Hematopoietic multipotent progenitor cell treated with erythropoietin and hydrocortisone succinate and interleukin-3 and kit ligand, for 8 days (in vitro differentiated cells): ENCODE measurements at regions not wholly inside any gene's neighbourhood (a gene's known extent, or its start where the extent isn't known, plus 50 kb on each side); places are given as distances from the start of the nearest gene placed in this dataset.

Experiments
- DNase-seq: peaks from one replicate; pipeline ENCODE4 v3.0.0-alpha.2; 2015

- DNase-seq, result no peak
Observed at GRCh38 chr16:35171106-35171505, 1711.7 kb downstream of the TP53TG3F start.

- DNase-seq, result no peak
Observed at GRCh38 chr16:35173295-35173694, 1713.9 kb downstream of the TP53TG3F start.

GRCh38 chr16:35174016-35174415 is 1714.6 kb downstream of the TP53TG3F start:
- DNase-seq, result no peak

- no peak for DNase-seq
Observed at GRCh38 chr16:35176449-35176848, 1717.0 kb downstream of the TP53TG3F start.

DNA sequence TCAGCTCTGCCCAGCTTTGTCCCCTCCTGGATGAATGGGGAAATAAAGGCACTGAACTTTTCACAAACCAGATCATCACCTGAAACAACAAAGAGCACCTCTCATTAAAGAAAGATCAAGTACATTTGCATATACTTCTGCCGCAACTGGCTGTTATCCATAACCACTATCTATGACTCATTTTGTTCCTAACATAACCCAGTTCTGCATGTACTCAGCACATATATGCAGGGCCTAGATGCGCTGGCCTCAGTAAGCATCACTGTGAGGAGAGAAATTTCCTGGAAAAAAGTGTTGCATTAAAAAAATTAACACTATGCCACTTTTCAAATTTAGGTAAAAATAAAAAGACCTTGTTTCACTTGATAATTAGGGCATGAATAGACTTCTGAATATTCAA is 1718.4 kb downstream of the TP53TG3F start:
- DNase-seq, result no peak

DNA sequence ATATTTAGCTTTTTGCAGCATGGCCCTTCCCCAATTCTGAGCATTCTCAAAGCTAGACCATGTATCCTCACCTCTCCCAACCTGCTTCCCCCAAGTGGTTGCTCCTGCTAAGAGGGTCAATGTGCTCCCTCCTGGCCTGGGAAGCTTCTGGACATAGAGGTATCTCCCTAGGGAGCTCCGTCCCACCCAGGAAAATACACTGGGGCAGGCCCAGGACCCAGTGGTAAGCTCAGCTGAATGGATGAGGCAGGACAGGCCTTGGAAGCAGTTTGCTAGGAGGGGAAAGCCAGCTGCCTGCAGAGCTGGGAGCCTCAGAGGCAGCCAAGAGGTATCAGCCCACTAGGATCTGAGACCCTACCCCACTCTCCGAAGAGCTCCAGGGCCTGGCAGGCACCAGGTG is 1721.6 kb downstream of the TP53TG3F start:
- no peak for DNase-seq

DNA sequence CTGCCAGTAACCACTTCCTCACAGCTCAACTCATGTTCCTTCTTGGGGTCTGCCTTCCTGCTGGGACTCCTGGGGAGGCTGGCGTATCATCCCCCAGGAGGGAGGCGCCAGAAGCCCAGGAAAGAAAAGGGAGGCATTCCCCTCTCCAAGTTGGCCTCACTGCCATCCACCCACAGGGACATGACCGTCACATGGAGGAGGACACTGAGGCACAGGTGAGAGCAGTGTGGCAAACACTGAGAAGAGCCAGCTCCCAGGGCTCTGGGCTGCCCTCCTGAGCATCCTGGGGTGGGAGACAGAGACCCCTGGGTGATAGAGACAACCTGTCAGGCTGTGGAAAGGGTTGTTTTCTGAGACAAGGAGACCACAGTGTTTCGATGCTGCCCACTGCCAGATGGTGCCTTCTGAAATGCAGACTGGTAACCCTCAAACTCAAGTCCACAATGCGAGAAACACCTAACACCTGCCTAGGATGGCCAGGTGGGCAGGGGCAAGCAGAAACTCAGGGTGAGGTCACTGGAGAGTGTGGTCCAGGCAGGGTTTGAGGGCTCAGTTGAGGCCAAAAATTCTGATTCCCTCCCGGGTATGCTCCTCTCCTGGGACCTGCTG is 1722.1 kb downstream of the TP53TG3F start:
- no peak for DNase-seq

DNA sequence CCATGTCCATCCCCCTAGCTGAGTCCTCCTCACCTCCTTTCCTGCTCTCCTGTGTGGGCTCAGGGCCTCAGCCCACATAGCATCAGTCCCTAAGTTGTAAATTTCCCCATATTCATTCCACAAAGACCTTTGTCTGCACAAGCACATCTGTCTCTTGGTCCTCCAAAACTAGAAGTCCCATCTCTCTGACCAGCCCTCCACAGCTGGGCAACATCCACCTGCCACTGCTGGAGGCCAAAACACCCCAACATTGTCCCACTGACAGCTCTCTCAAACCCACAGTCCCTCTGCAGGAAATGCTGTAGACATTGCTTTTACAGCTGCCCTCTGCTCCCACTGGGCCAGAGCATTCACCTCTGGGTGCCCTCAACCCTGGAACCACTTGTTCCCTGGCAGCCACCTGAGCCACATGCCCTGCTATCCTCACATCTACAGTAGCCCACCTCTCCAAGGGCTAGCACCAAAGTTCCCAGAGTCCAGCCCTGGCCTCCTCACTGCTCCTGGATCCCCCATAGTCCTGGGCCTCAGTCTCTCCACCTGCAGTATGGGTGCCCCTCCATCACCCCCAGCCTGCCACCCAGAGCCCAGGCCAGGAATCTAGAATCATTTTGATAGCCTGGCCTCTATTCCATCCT is 1722.7 kb downstream of the TP53TG3F start:
- no peak for DNase-seq

DNA sequence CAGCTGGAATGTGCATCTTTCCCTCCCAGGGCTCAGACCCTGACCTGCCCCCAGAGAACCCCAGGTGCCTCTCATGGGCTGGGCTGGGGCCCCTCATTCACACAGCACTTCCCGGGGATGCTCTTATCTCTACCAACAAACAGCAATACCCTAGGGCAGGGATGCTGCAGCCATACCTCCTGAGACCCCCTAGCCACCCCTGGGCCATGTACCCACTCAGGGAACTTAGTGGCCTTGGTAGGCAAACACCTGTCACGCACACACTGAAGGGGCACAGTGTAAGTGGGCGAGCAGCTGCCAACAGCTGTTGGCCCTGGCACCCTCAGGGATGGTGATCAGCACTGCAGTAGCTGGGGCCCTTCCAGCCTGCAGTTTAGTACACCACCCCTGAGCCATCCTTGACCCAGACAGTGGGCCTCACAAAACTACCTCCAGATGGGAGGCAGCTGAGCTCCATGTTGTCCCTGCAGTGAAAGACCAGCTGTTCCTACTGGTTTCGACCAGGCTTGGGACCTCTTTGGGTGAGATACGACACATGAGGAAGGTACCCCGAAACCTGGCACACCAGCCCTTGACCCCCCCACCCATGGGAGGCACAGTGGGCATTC is 1723.6 kb downstream of the TP53TG3F start:
- no peak for DNase-seq

DNA sequence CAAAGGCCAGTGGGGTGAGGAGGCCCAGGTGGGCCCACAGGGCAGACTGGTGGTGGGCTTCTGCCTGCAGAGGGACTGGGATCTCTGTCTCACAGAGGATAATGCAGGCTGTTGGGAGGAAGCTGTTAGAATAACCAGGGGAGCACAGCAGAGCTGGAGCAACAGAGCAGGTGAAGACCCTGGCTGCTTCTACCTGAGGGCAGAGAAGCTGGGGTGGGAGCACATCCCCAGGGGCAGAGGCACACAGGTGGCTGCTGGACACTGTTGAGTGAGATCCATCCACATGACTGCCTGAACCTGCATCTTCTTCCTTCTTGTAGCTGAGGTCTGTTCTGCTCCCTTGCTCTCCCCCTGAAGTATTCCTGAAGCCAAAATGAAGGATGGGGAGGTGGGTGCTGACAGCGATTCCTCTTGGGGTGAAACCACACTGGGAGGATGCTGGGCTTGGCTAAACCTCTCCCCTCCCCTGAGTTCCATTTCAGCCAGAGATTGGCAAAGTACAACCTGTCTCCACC is 1725.0 kb downstream of the TP53TG3F start:
- DNase-seq, result no peak

GRCh38 chr16:35185366-35186044 is 1726.1 kb downstream of the TP53TG3F start:
- DNase-seq, result no peak

DNA sequence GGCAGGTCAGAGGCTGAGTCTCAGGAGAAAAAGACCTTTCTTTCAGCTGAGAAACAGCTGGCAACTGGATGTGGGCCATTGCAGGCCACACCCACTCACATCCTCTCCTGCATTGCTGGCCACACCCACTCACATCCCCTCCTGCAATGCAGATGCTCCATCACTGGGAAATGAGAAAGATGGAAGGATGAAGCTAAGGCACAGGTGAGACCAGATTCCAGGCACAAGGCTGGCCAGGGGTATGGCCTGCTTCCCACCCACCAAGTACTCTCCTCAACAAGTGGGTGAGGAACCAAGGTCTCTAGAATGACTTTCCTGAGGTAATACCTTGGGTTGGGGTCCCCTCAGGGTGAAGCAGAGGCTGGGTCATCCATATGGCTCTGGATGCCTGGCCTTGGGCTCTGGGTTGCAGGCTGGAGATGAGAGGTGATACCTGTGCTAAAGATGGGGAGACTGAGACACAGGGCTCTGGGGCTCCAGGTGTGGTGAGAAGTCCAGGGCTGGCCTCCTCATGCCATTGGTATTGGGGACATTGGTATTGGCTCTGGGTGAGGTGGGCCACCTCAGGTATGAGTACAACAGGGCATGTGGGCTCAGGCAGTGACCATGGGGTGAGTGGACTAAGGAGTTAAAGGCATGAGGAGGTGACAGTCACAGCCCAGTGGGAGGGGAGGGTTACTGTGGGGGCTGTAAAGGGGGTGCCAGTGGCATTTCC is 1726.8 kb downstream of the TP53TG3F start:
- DNase-seq, result no peak

- no peak for DNase-seq
Observed at GRCh38 chr16:35187665-35188225, 1728.3 kb downstream of the TP53TG3F start.

DNA sequence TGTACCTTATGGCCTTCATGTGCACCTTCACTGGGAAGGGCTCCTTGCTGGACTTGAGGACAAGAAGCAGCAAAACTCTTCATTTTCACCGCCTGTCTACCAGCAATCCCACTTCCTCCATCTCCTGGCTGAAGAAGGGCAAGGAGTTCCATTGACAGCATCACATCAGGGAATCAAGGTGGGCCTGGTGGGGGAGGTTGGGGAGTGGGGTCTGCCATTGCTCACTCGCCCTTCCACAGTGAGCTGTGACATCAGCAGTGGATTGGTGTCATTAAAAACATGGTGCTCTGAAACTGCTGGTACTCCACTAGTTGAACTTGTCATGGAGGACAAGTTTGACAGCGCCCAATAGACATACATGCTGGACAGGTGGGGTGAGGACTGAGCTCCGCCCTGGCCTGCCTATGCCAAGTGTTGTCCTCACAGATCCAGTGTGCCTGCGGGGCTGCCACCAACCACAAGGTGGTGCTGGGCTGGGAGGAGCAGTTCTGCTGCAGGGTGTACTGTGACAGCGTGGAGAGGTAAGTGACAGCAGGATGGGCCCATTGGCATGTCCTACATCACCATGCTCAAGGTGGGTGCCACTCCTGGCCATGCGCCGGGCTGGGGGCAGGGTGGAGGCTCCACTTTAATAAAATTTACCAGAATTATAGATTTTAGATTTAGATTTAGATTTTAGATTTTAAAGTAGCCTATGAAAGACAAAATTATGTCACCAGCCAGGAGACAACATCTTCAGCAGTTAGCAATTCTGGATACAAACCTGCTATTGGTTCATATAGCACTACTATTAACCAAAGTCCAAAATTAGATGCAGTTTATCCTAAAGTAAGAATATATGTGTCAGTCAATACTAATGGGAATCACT is 1729.1 kb downstream of the TP53TG3F start:
- DNase-seq, result no peak

DNA sequence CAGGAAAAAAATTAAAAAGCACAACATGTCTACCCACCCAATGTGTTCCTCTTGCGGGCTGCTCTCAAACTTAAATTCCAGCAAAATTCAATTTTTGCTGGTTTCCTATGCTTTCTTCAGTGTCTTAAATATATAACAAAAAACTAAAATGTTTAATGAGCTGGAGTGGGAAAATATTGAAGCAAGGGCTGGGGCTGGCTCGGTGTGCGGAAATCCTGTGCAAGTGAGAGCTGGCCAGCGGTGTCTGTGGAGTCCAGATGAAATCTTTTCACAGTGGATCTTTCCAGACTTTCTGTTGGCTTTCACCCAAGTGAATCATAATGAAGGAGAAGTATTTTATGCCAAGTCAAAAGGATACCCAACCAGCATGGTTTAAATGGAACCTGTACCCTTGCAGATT is 1733.6 kb downstream of the TP53TG3F start:
- no peak for DNase-seq

DNA sequence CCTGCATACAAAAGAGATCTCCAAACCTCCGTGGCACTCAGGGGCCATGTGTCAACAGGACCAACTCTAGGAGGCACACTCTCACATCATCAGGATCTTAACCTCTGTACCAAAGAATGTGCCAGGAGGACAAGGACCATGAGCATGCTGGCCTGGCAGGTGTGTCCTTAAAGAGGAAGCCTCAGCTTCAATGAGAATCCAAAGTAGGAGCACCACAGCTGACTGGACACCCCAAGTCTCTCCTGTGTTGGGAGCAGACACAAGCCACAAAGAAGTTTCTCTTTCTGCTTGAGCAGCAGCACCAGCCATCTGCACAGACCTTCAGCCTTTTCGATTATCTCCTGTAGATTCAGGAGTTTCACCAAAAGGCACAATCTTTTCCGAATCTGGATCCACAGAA is 1734.5 kb downstream of the TP53TG3F start:
- no peak for DNase-seq

DNA sequence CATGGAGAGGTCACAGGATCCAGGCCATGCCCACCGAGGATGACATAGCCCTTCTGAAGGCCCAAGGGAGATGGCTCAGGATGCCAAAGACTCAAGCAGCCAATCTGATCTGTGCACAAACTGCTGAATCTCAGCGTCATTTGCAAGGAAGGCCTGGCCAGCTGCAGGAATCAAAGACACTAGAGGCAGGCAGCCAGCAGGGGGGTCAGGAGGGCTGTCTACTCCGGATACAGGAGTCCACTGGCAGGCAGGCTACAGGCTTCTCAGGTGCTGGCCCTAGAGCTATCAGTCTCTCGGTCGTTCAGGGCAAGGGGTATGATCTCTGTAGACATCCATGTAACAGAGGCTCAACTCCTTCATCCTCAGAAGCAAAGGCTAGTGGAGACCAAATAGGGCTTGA is 1735.3 kb downstream of the TP53TG3F start:
- no peak for DNase-seq

DNA sequence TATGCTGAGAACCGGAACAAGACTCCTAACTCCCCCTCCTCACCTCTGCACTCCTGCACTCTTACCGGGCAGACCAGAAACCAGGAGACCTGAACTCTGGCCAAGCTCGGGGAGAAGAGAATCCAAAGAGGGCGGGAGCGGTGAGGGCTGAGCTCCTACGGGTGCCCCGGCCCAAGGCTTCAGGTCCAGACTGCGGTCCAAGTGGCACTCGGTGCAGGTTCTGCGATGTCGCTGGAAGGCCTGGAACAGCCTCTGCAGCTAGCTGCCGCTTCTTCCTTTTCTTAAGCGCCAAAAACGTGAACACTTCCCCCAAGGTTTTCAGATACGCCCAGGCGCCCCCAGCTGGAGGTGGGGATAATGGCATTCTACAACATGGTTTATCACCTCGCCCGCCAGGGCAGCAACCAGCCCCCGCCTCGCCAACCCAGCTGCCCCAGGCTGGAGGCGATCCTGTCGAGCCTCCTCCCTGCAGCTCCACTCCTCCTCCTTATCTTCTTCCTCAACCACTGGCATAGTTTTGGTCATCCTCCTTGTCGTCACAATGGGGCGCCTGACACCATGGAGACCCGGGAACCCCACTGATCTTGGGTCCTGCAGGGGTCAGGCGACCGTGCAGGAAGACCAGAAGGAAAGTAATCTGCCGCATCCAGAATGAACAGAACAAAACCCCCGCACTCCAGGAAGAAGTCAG is 1735.9 kb downstream of the TP53TG3F start:
- no peak for DNase-seq

GRCh38 chr16:35195864-35196216 is 1736.4 kb downstream of the TP53TG3F start:
- DNase-seq, result no peak

DNA sequence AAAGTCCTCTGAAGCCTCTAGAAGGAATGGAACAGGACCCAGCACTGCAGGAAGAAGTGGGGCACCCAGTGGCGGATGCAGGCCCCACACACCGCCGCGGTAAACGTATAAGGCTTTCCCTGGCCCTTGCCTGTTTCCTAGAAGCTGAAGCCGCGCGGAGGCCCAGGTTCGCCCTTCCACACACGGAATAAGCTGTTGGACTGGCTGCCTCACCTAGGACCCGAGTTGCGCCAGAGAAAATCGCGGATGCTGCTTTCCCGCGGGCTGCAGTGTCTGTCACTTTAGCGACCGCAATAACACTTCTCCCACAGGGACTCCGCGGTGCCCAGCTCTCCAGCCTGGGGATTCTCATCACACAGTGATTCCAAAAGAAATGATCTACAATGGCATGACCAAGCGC is 1736.9 kb downstream of the TP53TG3F start:
- DNase-seq, result no peak

- DNase-seq, result no peak
Observed at GRCh38 chr16:35197656-35198055, 1738.2 kb downstream of the TP53TG3F start.
